Smooth muscle cell (in vitro differentiated cells): ENCODE measurements at regions not wholly inside any gene's neighbourhood (a gene's known extent, or its start where the extent isn't known, plus 50 kb on each side); places are given as distances from the start of the nearest gene placed in this dataset.

Source experiments
- DNase-seq: peaks from one replicate; lab custom pipeline; 2025; ENCODE audit not compliant: unreplicated experiment; lab: John Stamatoyannopoulos, UW
- H2AFZ ChIP-seq: fragments of 200-600 bp; sonication (generic); 2 replicates; pipeline ENCODE4 v1.6.0; 2016; ENCODE audit warnings: antibody characterized with exemption, low read depth, mild to moderate bottlenecking
- H3F3A ChIP-seq: fragments of 200-600 bp; sonication (generic); 2 replicates; pipeline ENCODE4 v1.6.0; 2017; ENCODE audit warnings: antibody characterized with exemption, low read depth
- H3K27ac ChIP-seq: fragments of 200-600 bp; sonication (generic); 2 replicates; pipeline ENCODE4 v1.5.1; 2016; ENCODE audit warnings: low read depth, mild to moderate bottlenecking
- H3K27me3 ChIP-seq: fragments of 200-600 bp; sonication (generic); 2 replicates; pipeline ENCODE4 v1.6.1; 2016; ENCODE audit warnings: low read depth, mild to moderate bottlenecking
- H3K36me3 ChIP-seq: fragments of 200-600 bp; sonication (generic); 2 replicates; pipeline ENCODE4 v1.5.1; 2016; ENCODE audit warnings: low read depth
- H3K4me1 ChIP-seq: fragments of 200-600 bp; sonication (generic); 2 replicates; pipeline ENCODE4 v1.5.1; 2016; ENCODE audit warnings: low read depth
- H3K4me2 ChIP-seq: fragments of 200-600 bp; sonication (generic); 2 replicates; pipeline ENCODE4 v1.6.0; 2016; ENCODE audit warnings: mild to moderate bottlenecking
- H3K4me3 ChIP-seq: fragments of 200-600 bp; sonication (generic); 2 replicates; pipeline ENCODE4 v1.5.1; 2016; ENCODE audit warnings: mild to moderate bottlenecking
- H3K79me2 ChIP-seq: fragments of 200-600 bp; sonication (generic); 2 replicates; pipeline ENCODE4 v1.6.0; 2016; ENCODE audit warnings: low read depth, mild to moderate bottlenecking
- H3K9ac ChIP-seq: fragments of 200-600 bp; sonication (generic); 2 replicates; pipeline ENCODE4 v1.6.0; 2016; ENCODE audit warnings: low read depth
- H3K9me3 ChIP-seq: fragments of 200-600 bp; sonication (generic); replicated peaks from 2 replicates; pipeline ENCODE4 v1.5.1; 2016; ENCODE audit warnings: low read depth
- H4K20me1 ChIP-seq: fragments of 200-600 bp; sonication (generic); 2 replicates; pipeline ENCODE4 v1.6.0; 2016; ENCODE audit warnings: low read depth
- WGBS: methylation state at CpG from one replicate; pipeline ENCODE4 v1.1.7; 2016; ENCODE audit warnings: low lambda C conversion rate; 5-methylcytosine and 5-hydroxymethylcytosine counted together
- TF ChIP-seq, protein P1 (sequence below): fragments of 200-600 bp; sonication (generic); IDR thresholded peaks from 2 replicates; pipeline ENCODE4 v1.5.1; 2017; ENCODE audit warnings: borderline replicate concordance, mild to moderate bottlenecking, antibody characterized with exemption; ENCODE audit not compliant: insufficient read depth, poor library complexity, severe bottlenecking

DNA sequence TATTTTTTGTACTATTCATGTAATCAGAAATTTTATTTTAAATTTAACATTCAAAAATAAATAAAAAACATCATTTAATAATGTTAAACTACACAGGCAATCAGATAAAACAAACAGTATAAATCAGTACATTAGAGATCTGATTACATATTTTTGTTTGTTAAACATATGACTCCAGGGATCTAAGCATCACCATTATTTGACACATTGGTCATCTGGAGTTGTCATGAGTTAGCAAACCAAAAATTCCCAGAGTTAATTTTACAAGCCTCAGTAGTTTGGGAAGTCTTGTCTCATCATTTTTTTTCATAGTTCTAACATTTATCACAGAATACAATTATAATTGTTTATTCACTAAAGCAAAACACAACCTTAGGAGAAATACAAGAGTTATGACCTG, 770.8 kb upstream of the SLITRK6 start:
- Histone ChIP-seq H4K20me1 (no peaks in the 10 kb centered on the region), H3K36me3 (no peaks in the 10 kb centered on the region), H3K9ac (no peak overlapping the region), H3K4me1 (no peaks in the 10 kb centered on the region), H3K79me2 (no peaks in the 10 kb centered on the region), H3K27me3 (no peaks in the 10 kb centered on the region), H3K4me3 (no peak overlapping the region), H2AFZ (no peak overlapping the region), H3F3A (no peaks in the 10 kb centered on the region), H3K9me3 (no peaks in the 10 kb centered on the region), H3K4me2 (no peak overlapping the region), H3K27ac (no peak overlapping the region)
- no peak for DNase-seq
- TF ChIP-seq, protein P1, sequence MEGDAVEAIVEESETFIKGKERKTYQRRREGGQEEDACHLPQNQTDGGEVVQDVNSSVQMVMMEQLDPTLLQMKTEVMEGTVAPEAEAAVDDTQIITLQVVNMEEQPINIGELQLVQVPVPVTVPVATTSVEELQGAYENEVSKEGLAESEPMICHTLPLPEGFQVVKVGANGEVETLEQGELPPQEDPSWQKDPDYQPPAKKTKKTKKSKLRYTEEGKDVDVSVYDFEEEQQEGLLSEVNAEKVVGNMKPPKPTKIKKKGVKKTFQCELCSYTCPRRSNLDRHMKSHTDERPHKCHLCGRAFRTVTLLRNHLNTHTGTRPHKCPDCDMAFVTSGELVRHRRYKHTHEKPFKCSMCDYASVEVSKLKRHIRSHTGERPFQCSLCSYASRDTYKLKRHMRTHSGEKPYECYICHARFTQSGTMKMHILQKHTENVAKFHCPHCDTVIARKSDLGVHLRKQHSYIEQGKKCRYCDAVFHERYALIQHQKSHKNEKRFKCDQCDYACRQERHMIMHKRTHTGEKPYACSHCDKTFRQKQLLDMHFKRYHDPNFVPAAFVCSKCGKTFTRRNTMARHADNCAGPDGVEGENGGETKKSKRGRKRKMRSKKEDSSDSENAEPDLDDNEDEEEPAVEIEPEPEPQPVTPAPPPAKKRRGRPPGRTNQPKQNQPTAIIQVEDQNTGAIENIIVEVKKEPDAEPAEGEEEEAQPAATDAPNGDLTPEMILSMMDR: no peak

DNA sequence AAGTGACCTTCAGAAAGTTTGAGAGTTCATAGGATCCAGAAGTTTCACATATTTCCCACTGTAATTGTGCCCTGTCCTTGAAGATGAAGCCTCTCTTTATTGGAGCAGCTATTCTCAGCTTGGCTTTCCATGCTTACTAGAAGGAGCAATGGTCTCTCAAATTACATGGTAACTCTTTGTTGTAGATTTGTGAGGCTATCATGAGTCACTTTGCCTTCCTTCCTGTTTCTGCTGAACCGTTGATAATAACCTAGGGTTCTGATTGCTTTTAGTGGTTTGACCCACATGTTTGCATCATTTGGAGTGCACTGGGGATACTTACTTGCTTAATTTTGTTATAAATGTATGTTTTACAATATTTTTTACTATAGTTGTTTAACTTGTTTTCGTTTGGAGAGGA, 772.9 kb upstream of the SLITRK6 start:
- Histone ChIP-seq H3K4me3 (no peak overlapping the region), H3K36me3 (no peaks in the 10 kb centered on the region), H3K27ac (no peak overlapping the region), H3K4me2 (peak overlapping the region; percentile 21), H3K4me1 (no peaks in the 10 kb centered on the region), H2AFZ (peak overlapping the region; percentile 26), H3F3A (no peaks in the 10 kb centered on the region), H3K9ac (no peak overlapping the region), H3K9me3 (no peaks in the 10 kb centered on the region), H3K27me3 (no peaks in the 10 kb centered on the region), H4K20me1 (no peaks in the 10 kb centered on the region), H3K79me2 (no peaks in the 10 kb centered on the region)
- DNase-seq: no peak
- WGBS: 45% methylated on average over 2 of the region's 2 CpGs
- TF ChIP-seq, protein P1: no peak

DNA sequence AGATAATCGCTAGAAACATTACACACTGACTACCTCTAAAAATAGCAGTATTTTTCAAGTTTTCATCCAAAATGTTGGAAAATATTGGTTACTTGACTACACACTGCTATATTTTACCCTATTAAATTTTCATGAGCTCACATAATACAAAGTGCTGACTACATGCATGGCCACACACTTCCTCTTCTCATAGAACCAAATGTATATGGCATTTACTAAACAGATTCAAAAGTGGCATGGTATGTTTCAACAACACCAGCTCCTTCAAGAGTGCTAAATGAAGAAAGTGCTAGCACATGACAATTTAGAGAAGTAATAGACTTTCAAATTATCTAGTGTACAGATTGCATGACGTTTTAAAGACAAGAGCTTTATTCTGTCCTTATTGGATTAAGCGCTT, 780.4 kb upstream of the SLITRK6 start:
- H3K9me3 ChIP-seq: no peaks in the 10 kb centered on the region
- H3K4me1 ChIP-seq: no peaks in the 10 kb centered on the region
- no peaks in the 10 kb centered on the region for H3K79me2 ChIP-seq
- H3K4me2 ChIP-seq: no peak overlapping the region
- no peak for DNase-seq
- 79% methylated on average over 3 of the region's 3 CpGs for WGBS
- H3K36me3 ChIP-seq: no peaks in the 10 kb centered on the region
- TF ChIP-seq, protein P1: no peak
- H4K20me1 ChIP-seq: no peaks in the 10 kb centered on the region
- H2AFZ ChIP-seq: no peak overlapping the region
- no peaks in the 10 kb centered on the region for H3K27me3 ChIP-seq
- H3K9ac ChIP-seq: no peak overlapping the region
- no peak overlapping the region for H3K4me3 ChIP-seq
- no peaks in the 10 kb centered on the region for H3F3A ChIP-seq
- no peak overlapping the region for H3K27ac ChIP-seq

DNA sequence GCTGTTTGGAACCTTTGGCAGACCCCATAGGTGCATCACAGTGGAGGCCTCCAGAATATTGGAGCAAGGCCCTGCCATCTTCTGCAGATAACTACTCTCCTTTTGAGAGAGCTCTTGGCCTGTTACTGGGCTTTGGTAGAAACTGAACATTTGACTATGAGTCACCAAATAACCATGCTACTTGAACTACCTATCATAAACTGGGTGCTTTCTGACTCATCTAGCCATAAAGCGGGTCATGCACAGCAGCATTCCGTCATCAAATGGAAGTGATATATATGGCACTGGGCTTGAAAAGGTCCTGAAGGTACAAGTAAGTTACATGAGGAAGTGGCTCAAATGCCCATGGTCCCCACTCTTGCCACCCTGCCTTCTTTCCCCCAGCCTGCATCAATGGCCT, 782.5 kb upstream of the SLITRK6 start:
- Histone ChIP-seq H3K36me3 (no peaks in the 10 kb centered on the region), H3K27me3 (no peaks in the 10 kb centered on the region), H3K4me1 (no peaks in the 10 kb centered on the region), H3K9me3 (no peaks in the 10 kb centered on the region), H4K20me1 (no peaks in the 10 kb centered on the region), H3K4me3 (no peak overlapping the region), H3K4me2 (no peak overlapping the region), H3K27ac (no peak overlapping the region), H3F3A (no peaks in the 10 kb centered on the region), H3K9ac (no peak overlapping the region), H3K79me2 (no peaks in the 10 kb centered on the region), H2AFZ (no peak overlapping the region)
- TF ChIP-seq, protein P1: no peak
- DNase-seq: no peak
- 67% methylated on average over 2 of the region's 2 CpGs for WGBS
